ENCODE measurements at regions not wholly inside any gene's neighbourhood (a gene's known extent, or its start where the extent isn't known, plus 50 kb on each side); places are given as distances from the start of the nearest gene placed in this dataset.

- TF ChIP-seq CTCF (IDR thresholded peaks at IDR 0.05; ENCODE audit: insufficient read depth, low read length, poor library complexity, severe bottlenecking) = no peak
- TF ChIP-seq EZH2phosphoT487 (conservative IDR thresholded peaks at IDR 0.05; ENCODE audit: low read length) = no peak
Measured at GRCh38 chr22:48717883-48718817, 1109.5 kb downstream of the BRD1 start.
